Neuronal stem cell (in vitro differentiated cells): ENCODE measurements at regions not wholly inside any gene's neighbourhood (a gene's known extent, or its start where the extent isn't known, plus 50 kb on each side); places are given as distances from the start of the nearest gene placed in this dataset.
A peak's percentile ranks its signal among the peaks of the same experiment; 100 is the strongest.

ENCODE experiments used
- DNase-seq: peaks from one replicate; pipeline ENCODE4 v3.0.0-alpha.2; 2013; ENCODE audit warnings: low spot score
- H2AFZ ChIP-seq: one replicate; pipeline ENCODE4 v1.6.1; 2013; ENCODE audit warnings: mild to moderate bottlenecking, low read length, inconsistent platforms
- H2AK5ac ChIP-seq: 2 replicates; pipeline ENCODE4 v1.6.1; 2013; ENCODE audit warnings: low read depth, mild to moderate bottlenecking, inconsistent platforms, low read length, moderate library complexity, mixed read lengths
- H2BK120ac ChIP-seq: 2 replicates; pipeline ENCODE4 v1.6.1; 2013; ENCODE audit warnings: low read depth, mild to moderate bottlenecking, inconsistent platforms, low read length, moderate library complexity, mixed read lengths
- H2BK12ac ChIP-seq: one replicate; pipeline ENCODE4 v1.6.1; 2013; ENCODE audit warnings: low read length, inconsistent platforms
- H2BK15ac ChIP-seq: 2 replicates; pipeline ENCODE4 v1.6.1; 2013; ENCODE audit warnings: mild to moderate bottlenecking, low read length, inconsistent platforms, mixed read lengths
- H2BK5ac ChIP-seq: one replicate; pipeline ENCODE4 v1.6.1; 2013; ENCODE audit warnings: inconsistent platforms, mild to moderate bottlenecking, low read length, moderate library complexity
- H3K14ac ChIP-seq: one replicate; pipeline ENCODE4 v1.6.1; 2013; ENCODE audit warnings: low read length, inconsistent platforms
- H3K18ac ChIP-seq: 2 replicates; pipeline ENCODE4 v1.6.1; 2013; ENCODE audit warnings: low read length, inconsistent platforms
- H3K23ac ChIP-seq: 2 replicates; pipeline ENCODE4 v1.6.1; 2013; ENCODE audit warnings: low read depth, mild to moderate bottlenecking, mixed read lengths, low read length, inconsistent platforms; ENCODE audit not compliant: poor library complexity
- H3K27ac ChIP-seq: replicated peaks from 3 replicates; pipeline ENCODE4 v1.5.1; 2013; ENCODE audit warnings: low read length, inconsistent platforms
- H3K27me3 ChIP-seq, 3 experiments: 2 replicates each; pipeline ENCODE4 v1.6.1; 2013; ENCODE audit warnings: low read length in 3 of 3, mild to moderate bottlenecking in 2 of 3, inconsistent platforms in 1 of 3, low read depth in 1 of 3, mixed read lengths in 1 of 3, moderate library complexity in 1 of 3; ENCODE audit not compliant: control insufficient read depth in 3 of 3, insufficient read depth in 3 of 3
- H3K36me3 ChIP-seq, 2 donors: replicated peaks in 1 of 2; 2 replicates each; pipeline ENCODE4 v1.6.1; 2013; ENCODE audit warnings: low read length in 2 of 2; ENCODE audit not compliant: control insufficient read depth in 2 of 2, insufficient read depth in 2 of 2
- H3K4ac ChIP-seq: 2 replicates; pipeline ENCODE4 v1.6.1; 2013; ENCODE audit warnings: inconsistent platforms, mild to moderate bottlenecking, low read length, moderate library complexity
- H3K4me1 ChIP-seq, 2 donors: 1 replicate in 1 of 2; 2 replicates in 1 of 2; pipeline ENCODE4 v1.6.1; 2013; ENCODE audit warnings: low read length in 2 of 2, low read depth in 1 of 2; ENCODE audit not compliant: control insufficient read depth in 2 of 2, insufficient read depth in 1 of 2
- H3K4me2 ChIP-seq: one replicate; pipeline ENCODE4 v1.6.1; 2013; ENCODE audit warnings: mild to moderate bottlenecking, low read length, inconsistent platforms; ENCODE audit not compliant: insufficient read depth, poor library complexity, severe bottlenecking
- H3K4me3 ChIP-seq, 2 donors: 2 replicates each; pipeline ENCODE4 v1.5.1; 2013; ENCODE audit warnings: low read length in 2 of 2, mild to moderate bottlenecking in 2 of 2, inconsistent platforms in 1 of 2, moderate library complexity in 1 of 2
- H3K79me1 ChIP-seq: one replicate; pipeline ENCODE4 v1.6.1; 2013; ENCODE audit warnings: low read depth, mild to moderate bottlenecking, inconsistent platforms, low read length, moderate library complexity
- H3K9ac ChIP-seq: one replicate; pipeline ENCODE4 v1.6.1; 2013; ENCODE audit warnings: mild to moderate bottlenecking, low read depth, low read length, inconsistent platforms; ENCODE audit not compliant: poor library complexity
- H3K9me3 ChIP-seq, 2 donors: replicated peaks in 1 of 2; 2 replicates each; pipeline versions ENCODE3 to v1.6.1; 2013; ENCODE audit warnings: low read length in 2 of 2, mild to moderate bottlenecking in 2 of 2, inconsistent platforms in 1 of 2, low read depth in 1 of 2, mixed read lengths in 1 of 2, moderate library complexity in 1 of 2; ENCODE audit not compliant: control insufficient read depth in 2 of 2, insufficient read depth in 1 of 2
- H4K8ac ChIP-seq: one replicate; pipeline ENCODE4 v1.6.1; 2013; ENCODE audit warnings: low read depth, mild to moderate bottlenecking, inconsistent platforms, low read length, moderate library complexity
- H4K91ac ChIP-seq: one replicate; pipeline ENCODE4 v1.6.1; 2013; ENCODE audit warnings: low read length, low read depth, mild to moderate bottlenecking, inconsistent platforms; ENCODE audit not compliant: poor library complexity
- WGBS, 2 donors: extraction: QIAGEN DNeasy Blood & Tissue Kit; methylation state at CpG; one replicate each; pipeline ENCODE4 v1.1.7; 2013; ENCODE audit warnings: missing lambda C conversion rate in 2 of 2, mixed read lengths in 1 of 2; ENCODE audit not compliant: insufficient read length in 2 of 2, insufficient replicate concordance in 1 of 2; ENCODE audit errors: extremely low coverage in 2 of 2; 5-methylcytosine and 5-hydroxymethylcytosine counted together

- no peak overlapping the region for H2BK120ac ChIP-seq
- no peak overlapping the region for H3K4ac ChIP-seq
- no peak overlapping the region for H3K4me2 ChIP-seq
- H3K9ac ChIP-seq: no peak overlapping the region
- H4K8ac ChIP-seq: no peak overlapping the region
- no peak overlapping the region for H2BK12ac ChIP-seq
- WGBS, 2 donors: no CpG with 5 or more reads among the region's 2 CpGs
- H3K36me3 ChIP-seq: no peaks in the 10 kb centered on the region
- H3K79me1 ChIP-seq: no peaks in the 10 kb centered on the region
- H3K9me3 ChIP-seq: no peaks in the 10 kb centered on the region
- no peak overlapping the region for H2BK5ac ChIP-seq
- no peaks in the 10 kb centered on the region for H3K27me3 ChIP-seq
- H4K91ac ChIP-seq: no peak overlapping the region
- no peak overlapping the region for H3K4me3 ChIP-seq
- no peak overlapping the region for H2BK15ac ChIP-seq
- peaks cover 2 to 4% of the 10 kb centered on the region in 2 donors for H3K4me1 ChIP-seq
- no peak overlapping the region for H2AK5ac ChIP-seq
- no peak overlapping the region for H2AFZ ChIP-seq
- H3K14ac ChIP-seq: no peak overlapping the region
- no peak for DNase-seq
- no peak overlapping the region for H3K27ac ChIP-seq
- H3K23ac ChIP-seq: no peak overlapping the region
- H3K18ac ChIP-seq: no peak overlapping the region
These were observed 138.7 kb upstream of the ZNF516 start for GRCh38 chr18:76633588-76634269.

GRCh38 chr18:76627444-76627843, 132.4 kb upstream of the ZNF516 start:
- Histone ChIP-seq H3K4ac (no peak overlapping the region), H2BK5ac (no peak overlapping the region), H3K9ac (no peak overlapping the region), H3K23ac (no peak overlapping the region), H3K27ac (no peak overlapping the region), H3K4me3 (no peak overlapping the region), H3K79me1 (no peaks in the 10 kb centered on the region), H4K8ac (no peak overlapping the region), H3K14ac (no peak overlapping the region), H3K4me2 (no peak overlapping the region), H2BK120ac (no peak overlapping the region), H2BK15ac (no peak overlapping the region), H2AFZ (no peak overlapping the region), H3K18ac (no peak overlapping the region), H3K27me3 (no peaks in the 10 kb centered on the region), H4K91ac (no peak overlapping the region), H3K36me3 (no peaks in the 10 kb centered on the region), H3K9me3 (no peaks in the 10 kb centered on the region), H2BK12ac (no peak overlapping the region), H2AK5ac (no peak overlapping the region), H3K4me1 (peaks cover 5% of the 10 kb centered on the region in 2 donors)
- DNase-seq: no peak
- WGBS, 2 donors: no CpG with 5 or more reads among the region's 1 CpG

GRCh38 chr18:76626991-76627390, 131.9 kb upstream of the ZNF516 start:
- H3K14ac ChIP-seq: no peak overlapping the region
- no peak overlapping the region for H2AFZ ChIP-seq
- H3K4me2 ChIP-seq: no peak overlapping the region
- H3K79me1 ChIP-seq: no peaks in the 10 kb centered on the region
- H2BK120ac ChIP-seq: no peak overlapping the region
- no peak overlapping the region for H4K8ac ChIP-seq
- H3K4me1 ChIP-seq: peaks cover 6 to 9% of the 10 kb centered on the region in 2 donors
- no peak overlapping the region for H2BK15ac ChIP-seq
- H3K9me3 ChIP-seq: no peaks in the 10 kb centered on the region
- no peak overlapping the region for H2AK5ac ChIP-seq
- no peak overlapping the region for H3K9ac ChIP-seq
- no peak overlapping the region for H2BK5ac ChIP-seq
- no peak overlapping the region for H2BK12ac ChIP-seq
- no peak for DNase-seq
- H4K91ac ChIP-seq: no peak overlapping the region
- H3K4ac ChIP-seq: no peak overlapping the region
- no peak overlapping the region for H3K18ac ChIP-seq
- H3K27me3 ChIP-seq: no peaks in the 10 kb centered on the region
- H3K27ac ChIP-seq: no peak overlapping the region
- H3K23ac ChIP-seq: no peak overlapping the region
- no peaks in the 10 kb centered on the region for H3K36me3 ChIP-seq
- no peak overlapping the region for H3K4me3 ChIP-seq

- Histone ChIP-seq H2AK5ac (no peak overlapping the region), H3K18ac (no peak overlapping the region), H3K79me1 (no peaks in the 10 kb centered on the region), H3K9me3 (no peaks in the 10 kb centered on the region), H3K23ac (no peak overlapping the region), H3K9ac (no peak overlapping the region), H4K8ac (no peak overlapping the region), H2BK120ac (no peak overlapping the region), H3K36me3 (no peaks in the 10 kb centered on the region), H2BK5ac (no peak overlapping the region), H3K14ac (no peak overlapping the region), H2BK12ac (no peak overlapping the region), H3K27me3 (peaks cover 0 to 4% (median 0%) of the 10 kb centered on the region in 3 experiments), H3K4me2 (peak overlapping the region; percentile 22), H2BK15ac (no peak overlapping the region), H4K91ac (no peak overlapping the region), H2AFZ (peak overlapping the region; percentile 85), H3K4me3 (peak overlapping the region in 1 of 2 donors; percentile 10), H3K4ac (no peak overlapping the region), H3K4me1 (peaks cover 23 to 33% of the 10 kb centered on the region in 2 donors), H3K27ac (no peak overlapping the region)
- no peak for DNase-seq
- WGBS, 2 donors: no CpG with 5 or more reads among the region's 8 CpGs
These were observed 127.6 kb upstream of the ZNF516 start for GRCh38 chr18:76622651-76623050.
